GM12878 (cell line): ENCODE measurements at regions not wholly inside any gene's neighbourhood (a gene's known extent, or its start where the extent isn't known, plus 50 kb on each side); places are given as distances from the start of the nearest gene placed in this dataset.

Experiments used
- ATAC-seq: fragments of 200-7000 bp; cut with Tn5 transposase; 3 replicates; pipeline ENCODE4 v1.9.1; 2020; ENCODE audit warnings: mild to moderate bottlenecking, moderate library complexity
- BruUV-seq: library from RNA; stranded (reverse); fragments of 400-500 nt; replicated peaks from 2 replicates; lab custom pipeline; 2021; lab: Mats Ljungman, UMichigan
- CTCF ChIA-PET: fragments of 300-600 bp; sonication (Branson Sonifier 250); formaldehyde crosslinking; extraction: SDS; loops from one replicate; lab custom pipeline; 2021; ENCODE audit warnings: inconsistent platforms; lab: Yijun Ruan, JAX
- POLR2A ChIA-PET: fragments of 350-600 bp; formaldehyde crosslinking; extraction: SDS; loops from one replicate; lab custom pipeline; 2021; ENCODE audit warnings: inconsistent platforms; lab: Charles Lee
- RAD21 ChIA-PET: fragments of 300-600 bp; sonication (Branson Sonifier 250); formaldehyde crosslinking; loops from one replicate; lab custom pipeline; 2023; ENCODE audit warnings: antibody characterized with exemption; ENCODE audit not compliant: unreplicated experiment; lab: Charles Lee
- SMC1A ChIA-PET: fragments of 300-600 bp; sonication (Branson Sonifier 250); formaldehyde crosslinking; loops from one replicate; lab custom pipeline; 2023; ENCODE audit not compliant: unreplicated experiment, uncharacterized antibody; lab: Charles Lee
- DNase-seq: peaks from one replicate; pipeline ENCODE4 v3.0.0-alpha.2; 2011; ENCODE audit warnings: low read depth, low spot score
- FAIRE-seq: peaks from 3 replicates; lab custom pipeline; 2011; peaks lifted over from hg19 to GRCh38; lab: Jason Lieb, UNC
- H2AFZ ChIP-seq: 2 replicates; pipeline ENCODE4 v1.6.0; 2011; ENCODE audit warnings: low read depth, low read length, control low read depth; ENCODE audit not compliant: control insufficient read depth
- H3K27ac ChIP-seq: 2 replicates; pipeline ENCODE4 v1.5.1; 2011; ENCODE audit warnings: control low read depth; ENCODE audit not compliant: control insufficient read depth, insufficient read depth
- H3K27me3 ChIP-seq, 2 experiments: replicated peaks in 1 of 2; 2 replicates each; pipeline versions ENCODE4 v1.6.0 to v1.6.1; 2011; ENCODE audit warnings: low read length in 1 of 2; ENCODE audit not compliant: control insufficient read depth in 2 of 2, insufficient read depth in 2 of 2
- H3K36me3 ChIP-seq, 2 experiments: 2 replicates each; pipeline ENCODE4 v1.5.1; 2011; ENCODE audit warnings: low read length in 1 of 2; ENCODE audit not compliant: control insufficient read depth in 2 of 2, insufficient read depth in 2 of 2
- H3K4me1 ChIP-seq: 2 replicates; pipeline ENCODE4 v1.6.1; 2011; ENCODE audit warnings: mild to moderate bottlenecking, low read length, moderate library complexity, mixed read lengths; ENCODE audit not compliant: control insufficient read depth, insufficient read depth
- H3K4me2 ChIP-seq: 2 replicates; pipeline ENCODE4 v1.6.0; 2011; ENCODE audit warnings: control low read depth; ENCODE audit not compliant: control insufficient read depth, insufficient read depth
- H3K4me3 ChIP-seq: fragments of 200-600 bp; sonication (generic); 2 replicates; pipeline ENCODE4 v1.5.1; 2016
- H3K79me2 ChIP-seq: 2 replicates; pipeline ENCODE4 v1.6.0; 2011; ENCODE audit warnings: low read length; ENCODE audit not compliant: control insufficient read depth, insufficient read depth
- H3K9ac ChIP-seq: 2 replicates; pipeline ENCODE4 v1.8.0; 2011; ENCODE audit warnings: low read length, control low read depth, mixed read lengths; ENCODE audit not compliant: control insufficient read depth, insufficient read depth
- H3K9me3 ChIP-seq: replicated peaks from 3 replicates; pipeline ENCODE4 v1.5.1; 2011; ENCODE audit warnings: mild to moderate bottlenecking, low read length; ENCODE audit not compliant: control insufficient read depth, insufficient read depth
- H4K20me1 ChIP-seq: 2 replicates; pipeline ENCODE4 v1.6.0; 2011; ENCODE audit not compliant: control insufficient read depth, insufficient read depth
- IKZF1 ChIP-seq: fragments of 450-650 bp; conservative IDR thresholded peaks from 2 replicates; pipeline ENCODE4 v1.6.1; 2017; ENCODE audit warnings: antibody characterized with exemption, mild to moderate bottlenecking
- NR2F1 ChIP-seq: fragments of 450-650 bp; conservative IDR thresholded peaks from 2 replicates; pipeline ENCODE4 v1.6.1; 2017; ENCODE audit warnings: mild to moderate bottlenecking
- RBBP5 ChIP-seq: fragments of 200-600 bp; sonication (generic); conservative IDR thresholded peaks from 2 replicates; pipeline ENCODE4 v1.6.1; 2016
- RELB ChIP-seq: fragments of 450-650 bp; IDR thresholded peaks from 2 replicates; pipeline ENCODE4 v1.6.1; 2017; ENCODE audit warnings: low read depth, mild to moderate bottlenecking, moderate library complexity
- ZBED1 ChIP-seq: IDR thresholded peaks from 2 replicates; pipeline ENCODE4 v1.6.1; 2016; ENCODE audit warnings: borderline replicate concordance
- ZBTB4 ChIP-seq: fragments of 450-650 bp; formaldehyde crosslinking; IDR thresholded peaks from 2 replicates; pipeline ENCODE4 v1.4.0; 2022; ENCODE audit warnings: mild to moderate bottlenecking, moderate library complexity
- WGBS: methylation state at CpG from one replicate; pipeline ENCODE4 v1.1.6; 2016; ENCODE audit warnings: low lambda C conversion rate; ENCODE audit not compliant: insufficient replicate concordance, insufficient coverage; ENCODE audit errors: missing lambda C conversion rate; 5-methylcytosine and 5-hydroxymethylcytosine counted together
- in situ Hi-C: fragments of 300-500 bp; cut with MboI; formaldehyde crosslinking; loops from 9 replicates; pipeline ENCODE4 v1.14.3; 2018; ENCODE audit warnings: mixed read lengths
- intact Hi-C: fragments of 100-400 bp; cut with micrococcal nuclease; formaldehyde crosslinking; loops from one replicate; pipeline ENCODE4 v1.14.2; 2022; ENCODE audit not compliant: unreplicated experiment
- TF ChIP-seq, protein P1 (sequence below): fragments of 450-650 bp; conservative IDR thresholded peaks from 2 replicates; pipeline ENCODE4 v1.6.1; 2017; ENCODE audit warnings: mild to moderate bottlenecking, moderate library complexity

GRCh38 chr4:30847958-30848357 lies 127.8 kb downstream of the PCDH7 start:
- H4K20me1 ChIP-seq: no peaks in the 10 kb centered on the region
- no peaks in the 10 kb centered on the region for H3K9me3 ChIP-seq
- SMC1A ChIA-PET: interaction anchor here (0.8 kb wide), 2 partner anchors 9 to 28 kb away, joined by 3 to 5 read pairs; no protein-coding TSS in a partner anchor
- FAIRE-seq: no peak
- intact Hi-C loops (no loop called here), in situ Hi-C loops (no loop called here)
- H2AFZ ChIP-seq: no peak overlapping the region
- POLR2A ChIA-PET: no interaction called here
- RAD21 ChIA-PET: no interaction called here
- H3K36me3 ChIP-seq: no peaks in the 10 kb centered on the region
- no peak overlapping the region for H3K27ac ChIP-seq
- no peaks in the 10 kb centered on the region for H3K79me2 ChIP-seq
- H3K4me3 ChIP-seq: no peak overlapping the region
- no peak overlapping the region for H3K4me2 ChIP-seq
- no peak overlapping the region for H3K9ac ChIP-seq
- no peaks in the 10 kb centered on the region for H3K27me3 ChIP-seq
- no TSS peak for BruUV-seq
- TF ChIP-seq, protein P1, sequence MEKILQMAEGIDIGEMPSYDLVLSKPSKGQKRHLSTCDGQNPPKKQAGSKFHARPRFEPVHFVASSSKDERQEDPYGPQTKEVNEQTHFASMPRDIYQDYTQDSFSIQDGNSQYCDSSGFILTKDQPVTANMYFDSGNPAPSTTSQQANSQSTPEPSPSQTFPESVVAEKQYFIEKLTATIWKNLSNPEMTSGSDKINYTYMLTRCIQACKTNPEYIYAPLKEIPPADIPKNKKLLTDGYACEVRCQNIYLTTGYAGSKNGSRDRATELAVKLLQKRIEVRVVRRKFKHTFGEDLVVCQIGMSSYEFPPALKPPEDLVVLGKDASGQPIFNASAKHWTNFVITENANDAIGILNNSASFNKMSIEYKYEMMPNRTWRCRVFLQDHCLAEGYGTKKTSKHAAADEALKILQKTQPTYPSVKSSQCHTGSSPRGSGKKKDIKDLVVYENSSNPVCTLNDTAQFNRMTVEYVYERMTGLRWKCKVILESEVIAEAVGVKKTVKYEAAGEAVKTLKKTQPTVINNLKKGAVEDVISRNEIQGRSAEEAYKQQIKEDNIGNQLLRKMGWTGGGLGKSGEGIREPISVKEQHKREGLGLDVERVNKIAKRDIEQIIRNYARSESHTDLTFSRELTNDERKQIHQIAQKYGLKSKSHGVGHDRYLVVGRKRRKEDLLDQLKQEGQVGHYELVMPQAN: no peak
- no peak for TF ChIP-seq ZBED1
- no peak for TF ChIP-seq RELB
- TF ChIP-seq IKZF1: no peak
- no peak for TF ChIP-seq ZBTB4 (CRISPR knock-in tag)
- no peak for TF ChIP-seq NR2F1
- TF ChIP-seq RBBP5: no peak
- H3K4me1 ChIP-seq: no peaks in the 10 kb centered on the region
- DNase-seq: no peak
- ATAC-seq: no peak
- CTCF ChIA-PET: no interaction called here
- 0% methylated on average over 1 of the region's 1 CpG for WGBS
